Mammary epithelial cell (primary cell): ENCODE measurements at regions not wholly inside any gene's neighbourhood (a gene's known extent, or its start where the extent isn't known, plus 50 kb on each side); places are given as distances from the start of the nearest gene placed in this dataset.

Source experiments
- CTCF ChIP-seq, 2 donors: IDR thresholded peaks in 1 of 2; conservative IDR thresholded peaks in 1 of 2; 2 replicates each; pipeline ENCODE4 v1.5.1; 2011 to 2012; ENCODE audit warnings: inconsistent platforms in 2 of 2, low read length in 2 of 2, mild to moderate bottlenecking in 2 of 2, control low read depth in 1 of 2, low read depth in 1 of 2; ENCODE audit not compliant: insufficient read depth in 1 of 2; ENCODE audit errors: extremely low read depth in 1 of 2
- EZH2 ChIP-seq: IDR thresholded peaks from 2 replicates; pipeline ENCODE4 v1.6.1; 2012; ENCODE audit warnings: low read length, inconsistent platforms, borderline replicate concordance

DNA sequence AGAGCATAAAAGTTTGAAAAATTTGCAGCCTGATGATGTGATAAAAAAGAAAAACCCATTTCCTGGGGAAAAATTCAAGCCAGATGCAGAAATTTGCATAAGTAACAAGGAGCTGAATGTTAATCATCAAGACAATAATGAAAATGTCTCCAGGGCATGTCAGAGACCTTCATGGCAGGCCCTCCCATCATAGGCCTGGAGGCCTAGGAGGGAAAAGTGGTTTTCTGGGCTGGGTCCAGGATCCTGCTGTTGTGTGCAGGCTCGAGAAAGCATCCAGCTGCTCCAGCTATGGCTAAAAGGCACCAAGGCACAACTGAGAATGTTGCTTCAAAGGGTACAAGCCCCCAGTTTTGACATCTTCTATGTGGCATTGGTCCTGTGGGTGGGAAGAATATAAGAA lies 1014.0 kb downstream of the SI start:
- TF ChIP-seq CTCF (conservative IDR thresholded peaks at IDR 0.05 in 1 of 2, IDR thresholded peaks at IDR 0.05 in 1 of 2; ENCODE audit: extremely low read depth in 1 of 2, insufficient read depth in 1 of 2, low read depth in 1 of 2, low read length in 2 of 2) = no peak
- no peak for TF ChIP-seq EZH2
